HEK293T (cell line): ENCODE measurements at regions not wholly inside any gene's neighbourhood (a gene's known extent, or its start where the extent isn't known, plus 50 kb on each side); places are given as distances from the start of the nearest gene placed in this dataset.

ENCODE experiments used
- CTCF ChIA-PET: fragments of 350-600 bp; formaldehyde crosslinking; extraction: SDS; loops from one replicate; lab custom pipeline; 2021; ENCODE audit warnings: antibody characterized with exemption, inconsistent platforms; lab: Yijun Ruan, JAX
- POLR2A ChIA-PET: fragments of 350-600 bp; formaldehyde crosslinking; extraction: SDS; loops from one replicate; lab custom pipeline; 2020; ENCODE audit warnings: antibody characterized with exemption, inconsistent platforms; lab: Yijun Ruan, JAX
- DNase-seq: peaks from one replicate; pipeline ENCODE4 v3.0.0; 2012; ENCODE audit warnings: mixed read lengths; ENCODE audit errors: extremely low spot score
- ARNT ChIP-seq: fragments of 450-650 bp; IDR thresholded peaks from 2 replicates; pipeline ENCODE4 v1.6.1; 2017; ENCODE audit warnings: mild to moderate bottlenecking
- BHLHE40 ChIP-seq: fragments of 450-650 bp; IDR thresholded peaks from 2 replicates; pipeline ENCODE4 v1.6.1; 2016; ENCODE audit warnings: mild to moderate bottlenecking, moderate library complexity, borderline replicate concordance
- CTBP1 ChIP-seq: fragments of 450-650 bp; IDR thresholded peaks from 2 replicates; pipeline ENCODE4 v1.6.1; 2016; ENCODE audit warnings: borderline replicate concordance
- ELF4 ChIP-seq: fragments of 450-650 bp; IDR thresholded peaks from 2 replicates; pipeline ENCODE4 v1.6.1; 2017; ENCODE audit warnings: antibody characterized with exemption
- FOXA1 ChIP-seq: fragments of 450-650 bp; IDR thresholded peaks from 2 replicates; pipeline ENCODE4 v1.6.1; 2016; ENCODE audit warnings: mild to moderate bottlenecking
- FOXK2 ChIP-seq: fragments of 450-650 bp; IDR thresholded peaks from 2 replicates; pipeline ENCODE4 v1.6.1; 2016; ENCODE audit warnings: mild to moderate bottlenecking
- FOXM1 ChIP-seq: fragments of 450-650 bp; IDR thresholded peaks from 2 replicates; pipeline ENCODE4 v1.6.1; 2017; ENCODE audit warnings: mild to moderate bottlenecking, borderline replicate concordance
- HDGF ChIP-seq: fragments of 450-650 bp; IDR thresholded peaks from 2 replicates; pipeline ENCODE4 v1.6.1; 2017; ENCODE audit warnings: antibody characterized with exemption, borderline replicate concordance
- L3MBTL2 ChIP-seq: fragments of 450-650 bp; conservative IDR thresholded peaks from 2 replicates; pipeline ENCODE4 v1.6.1; 2016; ENCODE audit warnings: mild to moderate bottlenecking
- LEF1 ChIP-seq: fragments of 450-650 bp; IDR thresholded peaks from 2 replicates; pipeline ENCODE4 v1.6.1; 2017; ENCODE audit warnings: mild to moderate bottlenecking, borderline replicate concordance
- NFRKB ChIP-seq: fragments of 450-650 bp; IDR thresholded peaks from 2 replicates; pipeline ENCODE4 v1.6.1; 2016; ENCODE audit warnings: mild to moderate bottlenecking, moderate library complexity
- SP1 ChIP-seq: fragments of 450-650 bp; IDR thresholded peaks from 2 replicates; pipeline ENCODE4 v1.6.1; 2017
- SUZ12 ChIP-seq: fragments of 450-650 bp; IDR thresholded peaks from 2 replicates; pipeline ENCODE4 v1.6.1; 2016; ENCODE audit warnings: mild to moderate bottlenecking
- TARDBP ChIP-seq: fragments of 450-650 bp; IDR thresholded peaks from 2 replicates; pipeline ENCODE4 v1.6.1; 2016
- ZNF384 ChIP-seq: fragments of 450-650 bp; IDR thresholded peaks from 2 replicates; pipeline ENCODE4 v1.6.1; 2016
- TF ChIP-seq, protein P1 (sequence below): fragments of 450-650 bp; IDR thresholded peaks from 2 replicates; pipeline ENCODE4 v1.6.1; 2016

GRCh38 chr5:125883223-125883622 is 540.0 kb upstream of the GRAMD2B start:
- CTCF ChIA-PET, result no interaction called here
- peak; percentile 54 for DNase-seq
- POLR2A ChIA-PET, result no interaction called here
- TF ChIP-seq NFRKB (no peak), TARDBP (no peak), FOXA1 (no peak)
- TF ChIP-seq, protein P1, sequence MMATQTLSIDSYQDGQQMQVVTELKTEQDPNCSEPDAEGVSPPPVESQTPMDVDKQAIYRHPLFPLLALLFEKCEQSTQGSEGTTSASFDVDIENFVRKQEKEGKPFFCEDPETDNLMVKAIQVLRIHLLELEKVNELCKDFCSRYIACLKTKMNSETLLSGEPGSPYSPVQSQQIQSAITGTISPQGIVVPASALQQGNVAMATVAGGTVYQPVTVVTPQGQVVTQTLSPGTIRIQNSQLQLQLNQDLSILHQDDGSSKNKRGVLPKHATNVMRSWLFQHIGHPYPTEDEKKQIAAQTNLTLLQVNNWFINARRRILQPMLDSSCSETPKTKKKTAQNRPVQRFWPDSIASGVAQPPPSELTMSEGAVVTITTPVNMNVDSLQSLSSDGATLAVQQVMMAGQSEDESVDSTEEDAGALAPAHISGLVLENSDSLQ, result peak; percentile 90

DNA sequence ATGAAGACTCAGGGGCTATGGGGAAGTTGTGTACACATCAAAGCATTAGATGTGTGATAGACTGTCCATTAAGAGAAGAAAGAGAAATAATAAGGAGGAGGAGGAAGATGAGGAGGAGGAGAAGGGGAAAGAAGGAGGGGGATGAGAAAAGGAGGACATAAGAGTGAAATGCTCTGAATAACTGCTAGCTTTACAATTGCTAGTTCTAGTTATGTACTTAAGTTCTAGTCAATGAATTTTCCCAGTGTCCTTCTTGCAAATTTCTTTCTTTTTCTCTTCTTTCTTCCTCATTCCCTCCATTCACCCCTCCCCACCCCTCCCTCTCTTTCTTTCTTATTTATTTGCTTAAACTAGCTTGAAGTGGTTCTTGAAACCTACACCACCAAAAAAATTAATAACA is 534.9 kb upstream of the GRAMD2B start:
- ChIA-PET POLR2A (no interaction called here), CTCF (no interaction called here)
- no peak for DNase-seq
- TF ChIP-seq CTBP1 (no peak), FOXM1 (no peak), FOXK2 (no peak), HDGF (no peak), L3MBTL2 (no peak), NFRKB (no peak), ZNF384 (no peak), LEF1 (no peak), ARNT (no peak), TARDBP (no peak), ELF4 (no peak), SP1 (no peak), BHLHE40 (no peak), SUZ12 (no peak), FOXA1 (no peak)
- TF ChIP-seq, protein P1, result no peak

- no peak for DNase-seq
- no peak for TF ChIP-seq L3MBTL2
- no peak for TF ChIP-seq FOXM1
- CTCF ChIA-PET, result no interaction called here
- POLR2A ChIA-PET, result no interaction called here
Observed at GRCh38 chr5:125890511-125890931, 532.7 kb upstream of the GRAMD2B start.

DNA sequence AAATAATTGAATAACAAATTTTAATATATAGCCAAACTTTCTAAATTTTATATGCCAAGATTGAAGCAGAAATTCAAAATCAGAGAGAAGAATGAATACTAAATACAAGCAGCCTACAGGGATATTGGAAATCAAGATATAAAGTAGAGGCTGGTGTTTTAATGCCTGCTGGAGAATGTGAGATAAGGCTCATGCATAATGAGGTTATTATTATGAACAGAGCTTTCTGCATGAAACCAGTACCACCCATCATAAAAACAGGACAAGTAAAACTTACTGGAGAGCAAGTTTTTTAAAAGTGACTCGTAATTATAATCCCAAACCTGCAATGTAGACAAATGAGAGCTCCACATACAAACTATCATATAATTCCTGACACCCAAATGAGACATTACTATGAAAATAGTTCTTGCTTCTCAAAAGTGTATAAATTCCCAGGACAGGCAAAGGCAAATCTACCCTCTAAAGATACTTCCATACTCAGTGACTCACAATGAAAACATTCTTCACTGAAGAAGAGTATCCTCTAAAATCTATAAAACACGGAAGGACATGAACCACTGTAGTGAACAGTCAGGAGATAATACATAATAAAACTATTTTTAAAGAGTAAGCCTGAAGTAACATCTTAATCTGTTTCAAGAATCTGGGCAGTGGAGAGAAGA is 532.0 kb upstream of the GRAMD2B start:
- TF ChIP-seq, protein P1, result no peak
- TF ChIP-seq BHLHE40 (no peak), TARDBP (no peak), ZNF384 (no peak), HDGF (no peak), L3MBTL2 (no peak), NFRKB (no peak), FOXK2 (no peak), FOXM1 (no peak), LEF1 (no peak), ARNT (no peak), FOXA1 (no peak), SP1 (no peak), ELF4 (no peak), SUZ12 (no peak), CTBP1 (no peak)
- POLR2A ChIA-PET, result no interaction called here
- DNase-seq, result no peak
- CTCF ChIA-PET, result no interaction called here

DNA sequence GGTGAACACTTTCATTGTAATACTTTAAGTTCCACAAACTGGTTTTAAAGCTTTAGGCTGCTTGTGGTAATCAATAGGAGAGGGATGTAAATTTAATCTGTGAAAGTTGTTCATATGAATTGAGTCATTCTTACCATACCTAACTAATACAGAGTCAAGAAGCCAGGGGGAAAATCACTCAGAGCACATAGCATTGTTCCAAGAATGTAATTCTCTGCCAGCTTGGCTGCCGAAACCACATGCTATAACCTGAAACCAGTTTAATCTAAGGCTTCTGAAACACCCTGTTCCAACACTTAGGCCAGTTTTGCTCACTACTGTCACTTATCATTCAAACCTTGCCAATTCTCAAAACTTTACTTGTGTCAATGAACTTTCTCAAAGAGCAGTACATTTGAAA is 528.8 kb upstream of the GRAMD2B start:
- DNase-seq, result no peak
- ChIA-PET POLR2A (no interaction called here), CTCF (no interaction called here)
- TF ChIP-seq SP1, result no peak
- no peak for TF ChIP-seq ARNT
- TF ChIP-seq ZNF384, result no peak
- TF ChIP-seq FOXM1, result no peak
- TF ChIP-seq, protein P1, result no peak
- no peak for TF ChIP-seq HDGF

DNA sequence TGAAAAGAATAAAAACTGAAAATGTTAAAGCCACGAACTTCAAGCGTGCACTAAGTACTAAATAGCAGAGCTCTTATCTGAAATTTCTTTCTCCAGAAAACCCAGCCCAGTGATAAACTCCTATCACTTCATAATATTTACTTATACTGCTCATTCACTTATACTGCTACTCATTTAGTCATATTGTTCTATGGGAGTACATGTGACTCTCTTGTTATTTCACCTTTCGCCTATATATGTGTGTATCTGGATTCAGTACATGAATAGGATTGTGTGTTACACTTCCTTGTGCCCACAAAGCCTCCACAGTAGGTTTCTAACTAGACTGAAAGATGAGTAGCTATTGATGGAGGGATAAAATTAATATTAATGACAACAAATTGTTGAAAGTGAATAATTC is 526.8 kb upstream of the GRAMD2B start:
- no peak for DNase-seq
- TF ChIP-seq HDGF, result no peak
- no peak for TF ChIP-seq ELF4
- no peak for TF ChIP-seq ZNF384
- no peak for TF ChIP-seq TARDBP
- no peak for TF ChIP-seq FOXK2
- TF ChIP-seq NFRKB, result no peak
- no peak for TF ChIP-seq LEF1
- TF ChIP-seq SUZ12, result no peak
- TF ChIP-seq L3MBTL2, result no peak
- no peak for TF ChIP-seq BHLHE40
- POLR2A ChIA-PET, result no interaction called here
- CTCF ChIA-PET, result no interaction called here
